AG08395 (cell line): ENCODE measurements at regions not wholly inside any gene's neighbourhood (a gene's known extent, or its start where the extent isn't known, plus 50 kb on each side); places are given as distances from the start of the nearest gene placed in this dataset.
"Not testable (repeated sequence)": the region's sequence is repeated elsewhere in the genome, so short reads cannot be mapped to it uniquely, and the experiment has no call there.

Experiments used
- DNase-seq: peaks from one replicate; pipeline ENCODE4 v3.0.0; 2012; ENCODE audit warnings: mixed read lengths, low spot score

- DNase-seq = no peak
These were observed 74.6 kb downstream of the UTRN start for GRCh38 chr6:144359783-144360182.

GRCh38 chr6:144360401-144360800 lies 75.3 kb downstream of the UTRN start:
- DNase-seq = no peak

GRCh38 chr6:144361016-144361415 lies 75.9 kb downstream of the UTRN start:
- DNase-seq = no peak

- DNase-seq = no peak
These were observed 77.2 kb downstream of the UTRN start for GRCh38 chr6:144362042-144363018.

GRCh38 chr6:144364208-144364720 lies 79.1 kb downstream of the UTRN start:
- DNase-seq = no peak

GRCh38 chr6:144364782-144365181 lies 79.6 kb downstream of the UTRN start:
- DNase-seq = no peak

GRCh38 chr6:144365271-144365670 lies 80.1 kb downstream of the UTRN start:
- DNase-seq = peak; percentile 26

- DNase-seq = not testable (repeated sequence)
These were observed 84.6 kb downstream of the UTRN start for GRCh38 chr6:144369696-144370095.

GRCh38 chr6:144372116-144372515 lies 87.0 kb downstream of the UTRN start:
- no peak for DNase-seq

GRCh38 chr6:144372611-144373594 lies 87.8 kb downstream of the UTRN start:
- no peak for DNase-seq

- DNase-seq = not testable (repeated sequence)
These were observed 89.4 kb downstream of the UTRN start for GRCh38 chr6:144374525-144374924.

GRCh38 chr6:144377586-144378210 lies 92.6 kb downstream of the UTRN start:
- peak; percentile 63 for DNase-seq

- DNase-seq = no peak
These were observed 93.3 kb downstream of the UTRN start for GRCh38 chr6:144378437-144378836.

- DNase-seq = no peak
These were observed 94.2 kb downstream of the UTRN start for GRCh38 chr6:144379356-144379755.

- not testable (repeated sequence) for DNase-seq
These were observed 96.4 kb downstream of the UTRN start for GRCh38 chr6:144381499-144381898.

GRCh38 chr6:144383336-144383735 lies 98.2 kb downstream of the UTRN start:
- DNase-seq = no peak

GRCh38 chr6:144384427-144384826 lies 99.3 kb downstream of the UTRN start:
- no peak for DNase-seq

GRCh38 chr6:144389474-144389873 lies 104.3 kb downstream of the UTRN start:
- not testable (repeated sequence) for DNase-seq

GRCh38 chr6:144390202-144390601 lies 105.1 kb downstream of the UTRN start:
- no peak for DNase-seq

GRCh38 chr6:144390886-144391285 lies 105.8 kb downstream of the UTRN start:
- no peak for DNase-seq

- DNase-seq = no peak
These were observed 107.4 kb downstream of the UTRN start for GRCh38 chr6:144392536-144392935.

GRCh38 chr6:144394210-144394609 lies 109.1 kb downstream of the UTRN start:
- no peak for DNase-seq
